ENCODE measurements at regions not wholly inside any gene's neighbourhood (a gene's known extent, or its start where the extent isn't known, plus 50 kb on each side); places are given as distances from the start of the nearest gene placed in this dataset.

GRCh38 chr3:174382878-174383277 is 476.3 kb upstream of the NAALADL2 start:
- H2AK5ac ChIP-seq (ENCODE audit: low read depth, low read length): no peak overlapping the region
- no peak overlapping the region for H3K14ac ChIP-seq (ENCODE audit: insufficient read length)
- H3K4me3 ChIP-seq (ENCODE audit: extremely low read depth in 1 of 4, insufficient read depth in 2 of 4, low read depth in 3 of 4, low read length in 4 of 4): no peak overlapping the region
- no peaks in the 10 kb centered on the region for H4K20me1 ChIP-seq (replicated peaks in 1 of 2; ENCODE audit: control insufficient read depth in 1 of 2, insufficient read depth in 2 of 2, low read length in 2 of 2)
- no peak overlapping the region for H2BK120ac ChIP-seq (replicated peaks; ENCODE audit: low read depth, low read length)
- H3K4ac ChIP-seq (replicated peaks; ENCODE audit: insufficient read length, low read depth, low read length): no peak overlapping the region
- H2BK12ac ChIP-seq (ENCODE audit: low read depth, low read length): no peak overlapping the region
- no peak overlapping the region for H3K4me2 ChIP-seq (ENCODE audit: insufficient read depth in 1 of 2, low read depth in 2 of 2, low read length in 2 of 2)
- no peaks in the 10 kb centered on the region for H3K79me2 ChIP-seq (ENCODE audit: control insufficient read depth in 1 of 2, insufficient read depth in 2 of 2, low read length in 2 of 2)
- H3K9me3 ChIP-seq (ENCODE audit: insufficient read depth in 2 of 2, low read depth in 1 of 2, low read length in 1 of 2): no peaks in the 10 kb centered on the region
- no peak for DNase-seq (ENCODE audit: low read depth in 1 of 2, low spot score in 2 of 2)
- no peak overlapping the region for H3K56ac ChIP-seq (replicated peaks; ENCODE audit: insufficient read length, low read depth, low read length)
- no peak overlapping the region for H2BK5ac ChIP-seq (ENCODE audit: low read depth, low read length)
- H3K36me3 ChIP-seq (ENCODE audit: control insufficient read depth in 2 of 4, insufficient read depth in 4 of 4, low read length in 3 of 4): no peaks in the 10 kb centered on the region; a peak in 1 of 8 replicates
- H3K4me1 ChIP-seq (replicated peaks in 1 of 4; ENCODE audit: control insufficient read depth in 3 of 4, insufficient read depth in 4 of 4, low read length in 3 of 4): no peaks in the 10 kb centered on the region
- ChIA-PET POLR2A (ENCODE audit: partially characterized antibody) (no interaction called here), CTCF (ENCODE audit: partially characterized antibody) (interaction anchor here (1.1 kb wide), 1 partner anchor 256 kb away, joined by 3 read pairs; no protein-coding TSS in a partner anchor)
- no peak for FAIRE-seq
- H3K79me1 ChIP-seq (ENCODE audit: low read depth, low read length): no peaks in the 10 kb centered on the region
- H2AFZ ChIP-seq (ENCODE audit: low read length): no peak overlapping the region
- H3K23ac ChIP-seq (ENCODE audit: insufficient read length): no peak overlapping the region
- H4K8ac ChIP-seq (ENCODE audit: extremely low read depth, insufficient read depth, low read length): no peak overlapping the region
- H3K18ac ChIP-seq (ENCODE audit: extremely low read depth, low read length): no peak overlapping the region
- no peak overlapping the region for H3K27ac ChIP-seq (ENCODE audit: low read depth, low read length)
- no peak overlapping the region for H2BK20ac ChIP-seq (ENCODE audit: low read length)
- no peaks in the 10 kb centered on the region for H3K27me3 ChIP-seq (replicated peaks in 1 of 4; ENCODE audit: control insufficient read depth in 3 of 4, extremely low read depth in 1 of 4, insufficient read depth in 3 of 4, low read length in 3 of 4)
- no peak overlapping the region for H3K9ac ChIP-seq (replicated peaks in 1 of 4; ENCODE audit: extremely low read depth in 1 of 4, low read depth in 3 of 4, low read length in 3 of 4)
- no peak overlapping the region for H2BK15ac ChIP-seq (ENCODE audit: low read length)
- no peak overlapping the region for H4K5ac ChIP-seq (ENCODE audit: insufficient read length, low read depth, low read length)
- H3K23me2 ChIP-seq (ENCODE audit: low read depth, low read length): no peaks in the 10 kb centered on the region
- WGBS, 2 experiments (ENCODE audit: extremely low coverage in 1 of 2, insufficient coverage in 1 of 2, insufficient read length in 1 of 2, insufficient replicate concordance in 2 of 2, low coverage in 1 of 2, low lambda C conversion rate in 2 of 2, missing lambda C conversion rate in 1 of 2): 83% methylated on average over 1 of the region's 1 CpG; no CpG with 5 or more reads in 1 of the 2 experiments
- H4K91ac ChIP-seq (replicated peaks; ENCODE audit: insufficient read length, low read length): no peak overlapping the region
- TF ChIP-seq TEAD4 (IDR thresholded peaks at IDR 0.05; ENCODE audit: low read depth, low read length) (no peak), YY1 (IDR thresholded peaks at IDR 0.05; ENCODE audit: low read depth, low read length) (no peak), TCF12 (IDR thresholded peaks at IDR 0.05; ENCODE audit: low read depth, low read length) (no peak), EZH2 (IDR thresholded peaks at IDR 0.05; ENCODE audit: low read depth, low read length, severe bottlenecking) (no peak), RAD21 (IDR thresholded peaks at IDR 0.05 in 1 of 2, conservative IDR thresholded peaks at IDR 0.05 in 1 of 2; ENCODE audit: low read depth in 2 of 2, low read length in 2 of 2) (no peak), E2F6 (IDR thresholded peaks at IDR 0.05) (no peak), EP300 (IDR thresholded peaks at IDR 0.05; ENCODE audit: borderline replicate concordance in 1 of 2, low read depth in 2 of 2, low read length in 2 of 2) (no peak), FOSL1 (IDR thresholded peaks at IDR 0.05; ENCODE audit: insufficient read depth, low read depth, low read length) (no peak), ATF3 (IDR thresholded peaks at IDR 0.05; ENCODE audit: insufficient read depth, low read depth, low read length) (no peak), KDM4A (IDR thresholded peaks at IDR 0.05; ENCODE audit: low read depth, low read length, severe bottlenecking) (no peak), HDAC6 (IDR thresholded peaks at IDR 0.05; ENCODE audit: low read depth, low read length) (no peak), SIX5 (IDR thresholded peaks at IDR 0.05; ENCODE audit: low read depth, low read length) (no peak), POLR2AphosphoS5 (IDR thresholded peaks at IDR 0.05; ENCODE audit: low read depth, low read length) (no peak)
